ENCODE measurements at regions not wholly inside any gene's neighbourhood (a gene's known extent, or its start where the extent isn't known, plus 50 kb on each side); places are given as distances from the start of the nearest gene placed in this dataset.

DNA sequence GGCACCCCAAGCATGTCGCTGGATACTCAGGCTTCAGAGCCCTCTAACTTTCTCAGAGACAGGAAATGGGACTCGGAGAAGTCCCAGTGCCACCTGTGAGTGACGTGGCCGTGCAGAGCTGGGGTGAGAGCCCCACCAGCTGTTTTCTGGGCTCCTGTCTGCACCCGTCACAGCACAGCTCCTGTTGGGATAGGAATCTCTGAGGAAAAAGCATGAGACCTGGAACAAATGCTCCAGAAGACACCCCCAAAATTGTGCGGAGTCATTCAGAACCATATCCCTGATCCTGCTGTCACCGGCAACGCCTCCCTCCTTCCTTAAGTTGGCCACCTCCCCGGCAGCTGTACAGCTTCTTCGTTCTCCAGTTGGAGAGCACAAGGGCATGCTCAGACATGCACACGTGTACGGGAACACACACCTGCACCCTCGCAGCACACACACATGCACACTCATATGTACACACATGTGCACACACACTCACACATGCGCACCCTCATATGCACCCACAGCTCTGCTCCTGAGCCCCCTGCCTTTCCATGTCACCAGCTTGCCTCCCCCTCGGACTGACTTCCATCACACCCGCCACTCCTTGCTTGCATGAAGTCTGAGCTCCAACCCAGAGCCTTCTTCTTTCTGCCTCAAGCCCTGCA is 1430.0 kb downstream of the BRD1 start:
- DNase-seq (ENCODE audit: low read depth) = no peak

DNA sequence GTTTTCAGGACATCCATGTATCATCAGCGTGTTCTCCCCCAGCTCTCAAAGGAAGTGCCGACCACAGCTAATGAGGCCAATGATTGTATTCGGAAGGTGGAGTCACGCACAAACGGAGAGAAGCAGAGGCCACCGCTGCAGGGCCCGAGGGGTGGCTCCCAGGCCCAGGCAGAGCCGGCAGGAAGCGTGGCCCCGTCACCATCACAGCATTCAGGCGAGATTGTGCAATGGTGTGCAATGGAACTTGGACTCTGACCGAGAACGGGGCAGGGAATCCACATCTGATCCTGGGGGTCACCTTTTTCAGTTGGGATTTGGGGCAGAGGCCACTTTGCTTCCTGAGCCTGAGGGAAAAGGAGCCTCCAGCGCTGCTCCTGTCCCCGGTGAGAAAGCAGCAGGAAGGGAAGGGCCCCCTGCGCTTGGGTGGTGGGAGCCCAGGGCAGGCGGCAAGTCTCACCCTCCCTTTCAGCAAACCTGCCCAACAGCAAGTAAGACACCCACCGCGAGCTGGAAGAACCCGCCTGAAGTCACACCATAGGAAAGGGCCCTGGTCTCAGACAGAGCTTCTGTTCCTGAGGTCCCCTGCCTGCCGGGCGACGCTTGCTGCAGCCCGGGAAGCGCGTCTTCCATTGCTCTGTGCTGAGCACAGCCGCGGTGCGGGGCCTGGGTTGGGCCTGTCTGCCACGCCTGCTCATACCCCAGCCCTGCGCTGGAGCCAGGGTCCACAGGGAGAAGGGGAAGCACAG is 1430.7 kb downstream of the BRD1 start:
- no peak for DNase-seq (ENCODE audit: low read depth)

- DNase-seq (ENCODE audit: low read depth) = no peak
Measured at GRCh38 chr22:48396091-48396784, 1431.4 kb downstream of the BRD1 start.

DNA sequence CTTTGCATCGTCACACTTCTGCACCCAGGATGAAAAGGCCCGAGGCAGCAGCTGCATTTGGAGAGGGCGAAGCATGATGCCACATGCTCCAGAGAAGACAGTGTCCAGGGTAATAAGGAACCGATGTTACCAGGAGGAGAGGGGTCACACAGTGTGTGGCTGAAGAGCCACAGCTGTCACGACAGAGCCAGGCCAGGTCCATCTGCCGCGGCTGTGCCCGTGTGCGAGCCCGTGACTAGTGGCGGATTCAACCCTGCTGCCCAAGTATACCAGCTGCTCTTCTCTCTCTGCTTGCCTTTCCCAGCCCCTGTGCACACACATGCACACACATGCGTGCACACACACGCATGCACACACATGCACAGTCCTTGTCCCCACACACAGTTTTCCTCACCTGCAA is 1432.5 kb downstream of the BRD1 start:
- no peak for DNase-seq (ENCODE audit: low read depth)

GRCh38 chr22:48394787-48395186 is 1432.9 kb downstream of the BRD1 start:
- no peak for DNase-seq (ENCODE audit: low read depth)

- no peak for DNase-seq (ENCODE audit: low read depth)
Measured at GRCh38 chr22:48393885-48394284, 1433.8 kb downstream of the BRD1 start.

DNA sequence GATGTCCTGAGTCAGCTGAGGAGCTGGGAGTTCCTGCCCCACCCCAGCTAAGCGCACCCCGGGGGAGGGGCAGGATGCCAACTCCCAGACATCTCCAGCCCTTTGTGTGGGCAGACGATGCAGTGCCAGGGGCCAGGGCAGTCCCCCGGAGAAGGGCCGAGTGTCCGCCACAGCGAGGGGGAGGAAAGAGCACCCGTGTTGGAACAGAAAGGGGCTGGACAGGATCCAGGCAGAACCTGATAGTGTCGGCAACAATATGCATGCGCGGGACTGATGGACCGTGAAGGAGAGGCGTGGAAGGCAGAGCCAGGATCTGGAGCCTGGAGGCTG is 1434.7 kb downstream of the BRD1 start:
- DNase-seq (ENCODE audit: low read depth) = no peak

DNA sequence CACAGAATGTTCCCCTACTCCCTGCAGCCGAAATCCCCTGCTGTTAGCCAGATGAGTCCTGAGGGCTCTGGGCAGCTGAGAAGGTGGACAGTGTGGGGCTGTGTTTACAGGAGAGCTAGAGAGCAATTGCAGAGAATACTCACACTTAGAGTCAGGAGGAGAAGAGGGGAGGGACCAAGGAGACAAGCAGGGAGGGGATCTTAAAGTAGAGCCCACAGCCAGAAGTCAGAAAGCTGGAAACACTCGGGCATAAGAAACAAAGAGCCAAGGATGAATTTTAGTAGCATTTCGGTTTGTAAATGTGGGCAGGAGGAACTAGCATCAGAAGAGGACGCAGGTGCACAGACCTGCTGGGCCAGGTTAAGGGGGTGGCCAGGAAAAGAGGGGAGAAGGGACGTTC is 1435.9 kb downstream of the BRD1 start:
- DNase-seq (ENCODE audit: low read depth) = no peak

DNA sequence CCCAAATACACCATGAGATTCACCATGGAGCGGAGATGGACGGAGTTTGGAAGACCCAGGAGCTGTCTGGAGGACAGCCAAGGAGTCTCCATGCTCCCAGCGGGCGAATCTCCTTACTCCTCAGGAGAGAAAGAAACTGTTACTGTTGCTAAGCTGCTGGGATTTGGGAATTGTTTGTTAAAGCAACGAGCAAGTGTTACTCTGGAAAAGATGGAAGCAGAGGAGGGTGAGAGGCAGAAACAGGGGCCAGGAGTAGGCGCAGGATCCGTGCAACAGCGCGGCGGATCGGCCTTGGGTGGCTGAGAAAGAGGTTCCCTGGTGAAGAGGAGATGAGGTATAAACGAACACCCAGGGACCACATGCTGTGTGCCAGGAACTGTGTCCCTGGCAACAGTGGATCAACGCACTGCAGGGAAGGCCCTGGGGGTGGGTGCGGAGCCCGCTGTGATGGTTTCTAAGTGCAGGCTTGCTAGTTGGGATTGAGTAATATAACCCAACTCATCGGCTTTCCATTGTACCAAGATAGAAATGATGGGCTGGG is 1436.4 kb downstream of the BRD1 start:
- DNase-seq (ENCODE audit: low read depth) = no peak

- no peak for DNase-seq (ENCODE audit: low read depth)
Measured at GRCh38 chr22:48389916-48390315, 1437.8 kb downstream of the BRD1 start.

- DNase-seq (ENCODE audit: low read depth) = no peak
Measured at GRCh38 chr22:48382197-48382596, 1445.5 kb downstream of the BRD1 start.

DNA sequence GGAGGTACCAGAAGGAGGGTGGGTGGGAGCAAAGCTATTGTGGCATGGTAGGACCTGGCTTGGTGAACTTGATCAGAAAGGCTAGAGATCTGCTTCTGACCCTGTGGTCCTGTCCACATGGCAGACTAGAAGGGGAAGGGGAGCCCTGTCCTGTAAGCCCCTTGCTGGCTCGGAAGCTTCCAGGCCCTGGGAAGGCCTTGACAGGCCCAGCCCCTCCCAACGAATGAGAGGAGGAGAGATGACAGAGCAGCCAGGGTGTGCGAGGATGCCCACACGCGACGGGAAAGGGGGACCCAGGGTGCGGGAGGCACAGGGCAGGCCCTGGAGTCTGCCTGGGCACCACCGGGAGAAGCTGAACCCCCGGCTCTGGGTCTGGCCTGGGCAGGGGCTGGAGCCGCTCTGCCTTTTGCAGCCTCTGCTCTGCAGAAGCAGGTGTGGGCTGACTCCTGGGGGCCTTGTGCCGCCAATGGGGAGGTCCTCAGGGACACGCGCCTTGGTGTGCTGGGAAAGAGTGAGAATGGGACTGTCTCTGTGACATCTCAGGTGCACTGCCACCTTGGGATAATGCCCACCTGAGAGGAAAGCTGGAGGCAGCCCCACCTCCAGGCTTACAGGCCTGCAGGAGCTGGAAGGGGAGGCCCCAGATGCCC is 1447.5 kb downstream of the BRD1 start:
- no peak for DNase-seq (ENCODE audit: low read depth)

- no peak for DNase-seq (ENCODE audit: low read depth)
Measured at GRCh38 chr22:48379371-48379770, 1448.3 kb downstream of the BRD1 start.

DNA sequence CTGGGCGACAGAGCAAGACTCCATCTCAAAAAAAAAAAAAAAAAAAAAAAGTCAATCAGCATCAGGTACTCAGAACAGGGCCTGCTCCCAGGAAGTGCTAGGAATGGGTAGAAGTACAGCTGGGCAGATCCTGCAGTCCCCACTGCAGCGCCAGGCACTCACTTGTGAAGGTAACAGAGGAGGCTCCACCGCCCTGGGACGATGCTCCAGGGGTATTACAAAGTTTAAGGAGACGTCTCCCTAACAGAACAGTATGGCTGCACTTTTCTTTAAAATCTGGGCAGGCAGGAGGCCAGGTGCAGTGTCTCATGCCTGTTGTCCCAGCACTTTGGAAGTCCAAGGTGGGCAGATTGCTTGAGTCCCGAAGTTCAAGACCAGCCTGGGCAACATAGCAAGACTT is 1449.0 kb downstream of the BRD1 start:
- DNase-seq (ENCODE audit: low read depth) = no peak

- no peak for DNase-seq (ENCODE audit: low read depth)
Measured at GRCh38 chr22:48376936-48377712, 1450.5 kb downstream of the BRD1 start.

DNA sequence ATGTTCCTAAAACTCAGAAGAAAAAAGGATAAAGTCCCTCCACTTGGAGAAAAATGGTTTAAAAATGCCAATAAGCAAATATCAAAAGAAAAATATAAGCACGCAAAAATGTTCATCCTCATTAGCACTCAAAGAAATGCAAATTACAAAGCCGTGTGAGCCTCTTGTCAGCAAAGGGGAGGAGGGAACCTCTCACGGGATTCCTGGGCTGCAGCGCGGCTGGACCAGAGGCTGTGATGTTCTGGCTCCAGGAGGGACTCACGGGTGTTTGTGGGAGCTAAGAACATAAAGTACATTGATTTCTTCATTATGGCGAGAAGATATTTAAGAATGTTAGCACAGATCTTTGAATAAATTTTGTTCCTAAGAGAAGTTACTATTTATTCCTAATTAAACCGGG is 1451.2 kb downstream of the BRD1 start:
- DNase-seq (ENCODE audit: low read depth) = no peak

GRCh38 chr22:48373626-48374173 is 1454.0 kb downstream of the BRD1 start:
- no peak for DNase-seq (ENCODE audit: low read depth)

GRCh38 chr22:48372390-48372789 is 1455.3 kb downstream of the BRD1 start:
- no peak for DNase-seq (ENCODE audit: low read depth)

GRCh38 chr22:48371391-48371790 is 1456.3 kb downstream of the BRD1 start:
- no peak for DNase-seq (ENCODE audit: low read depth)

GRCh38 chr22:48370508-48371325 is 1457.0 kb downstream of the BRD1 start:
- no peak for DNase-seq (ENCODE audit: low read depth)
